K562 (cell line): ENCODE measurements at regions not wholly inside any gene's neighbourhood (a gene's known extent, or its start where the extent isn't known, plus 50 kb on each side); places are given as distances from the start of the nearest gene placed in this dataset.

Experiments
- ATAC-seq: fragments of 200-7000 bp; cut with Tn5 transposase; 3 replicates; pipeline ENCODE4 v1.9.1; 2020; ENCODE audit warnings: moderate library complexity
- BruUV-seq: library from RNA; stranded (reverse); fragments of 400-500 nt; replicated peaks from 2 replicates; lab custom pipeline; 2021; lab: Mats Ljungman, UMichigan
- CTCF ChIA-PET: fragments of 300-600 bp; formaldehyde crosslinking; extraction: SDS; loops from one replicate; lab custom pipeline; 2021; ENCODE audit warnings: low intra/inter-chr PET ratio; lab: Yijun Ruan, JAX
- POLR2A ChIA-PET: fragments of 300-600, 350-650 bp; sonication (Branson Sonifier 250); formaldehyde crosslinking; extraction: SDS; loops from one replicate; lab custom pipeline; 2021; ENCODE audit warnings: antibody characterized with exemption, inconsistent platforms; lab: Yijun Ruan, JAX
- DNase-seq, 4 experiments: peaks; one replicate each; pipeline versions ENCODE4 v3.0.0 to v3.0.0-alpha.2; 2011 to 2018; ENCODE audit warnings: low spot score in 3 of 4, mixed read lengths in 3 of 4; ENCODE audit errors: extremely low read depth in 1 of 4
- FAIRE-seq: peaks from 2 replicates; lab custom pipeline; 2011; peaks lifted over from hg19 to GRCh38; lab: Jason Lieb, UNC
- H2AFZ ChIP-seq: 2 replicates; pipeline ENCODE4 v1.6.0; 2011; ENCODE audit warnings: low read depth, low read length, control low read depth, inconsistent platforms
- H3K27ac ChIP-seq: fragments of 200-600 bp; 3 replicates; pipeline ENCODE4 v1.8.0; 2011; ENCODE audit warnings: low read depth, mild to moderate bottlenecking, control low read depth, inconsistent platforms, low read length, moderate library complexity, mixed read lengths; ENCODE audit errors: extremely low read depth
- H3K27me3 ChIP-seq, 2 experiments: fragments of 300-600 bp in 1 of 2; 2 replicates in 1 of 2; 3 replicates in 1 of 2; pipeline versions ENCODE4 v1.6.0 to v1.8.0; 2011; ENCODE audit warnings: inconsistent platforms in 2 of 2, low read length in 2 of 2, mild to moderate bottlenecking in 1 of 2, mixed read lengths in 1 of 2, moderate library complexity in 1 of 2; ENCODE audit not compliant: control insufficient read depth in 2 of 2, insufficient read depth in 2 of 2
- H3K36me3 ChIP-seq: fragments of 300-600 bp; 3 replicates; pipeline ENCODE4 v1.8.0; 2011; ENCODE audit warnings: mild to moderate bottlenecking, low read length, inconsistent platforms; ENCODE audit not compliant: control insufficient read depth, insufficient read depth
- H3K4me1 ChIP-seq, 2 experiments: fragments of 200-600 bp in 1 of 2; replicated peaks in 1 of 2; 2 replicates in 1 of 2; 3 replicates in 1 of 2; pipeline versions ENCODE4 v1.5.1 to v1.8.0; 2011; ENCODE audit warnings: inconsistent platforms in 2 of 2, low read length in 2 of 2, mild to moderate bottlenecking in 1 of 2, mixed read lengths in 1 of 2, moderate library complexity in 1 of 2; ENCODE audit not compliant: control insufficient read depth in 2 of 2, insufficient read depth in 2 of 2
- H3K4me2 ChIP-seq: 2 replicates; pipeline ENCODE4 v1.6.1; 2011; ENCODE audit warnings: low read length, control low read depth, inconsistent platforms, mixed read lengths; ENCODE audit not compliant: insufficient read depth
- H3K4me3 ChIP-seq: fragments of 200-600 bp; sonication (generic), shearing (Covaris generic); 2 replicates; pipeline ENCODE4 v1.5.1; 2016; ENCODE audit warnings: control low read depth, inconsistent platforms
- H3K79me2 ChIP-seq: fragments of 200-600 bp; 3 replicates; pipeline ENCODE4 v1.8.0; 2011; ENCODE audit warnings: low read length, inconsistent platforms; ENCODE audit not compliant: control insufficient read depth, insufficient read depth
- H3K9ac ChIP-seq, 2 experiments: 2 replicates each; pipeline versions ENCODE4 v1.6.0 to v1.6.1; 2011; ENCODE audit warnings: low read depth in 2 of 2, low read length in 2 of 2, control low read depth in 1 of 2, inconsistent platforms in 1 of 2, mild to moderate bottlenecking in 1 of 2, mixed read lengths in 1 of 2; ENCODE audit not compliant: insufficient read depth in 1 of 2
- H3K9me1 ChIP-seq: one replicate; pipeline ENCODE4 v1.6.0; 2011; ENCODE audit warnings: inconsistent platforms, mild to moderate bottlenecking, low read length, moderate library complexity; ENCODE audit not compliant: control insufficient read depth, insufficient read depth
- H3K9me3 ChIP-seq: replicated peaks from 2 replicates; pipeline ENCODE4 v1.5.1; 2011; ENCODE audit warnings: low read depth, low read length, inconsistent platforms; ENCODE audit not compliant: control insufficient read depth, insufficient read depth
- H4K20me1 ChIP-seq: replicated peaks from 2 replicates; pipeline ENCODE4 v1.6.1; 2011; ENCODE audit warnings: low read length, inconsistent platforms, mixed read lengths; ENCODE audit not compliant: control insufficient read depth, insufficient read depth
- ATF1 ChIP-seq, 2 experiments: fragments of 450-650 bp in 1 of 2; IDR thresholded peaks; 2 replicates each; pipeline ENCODE4 v1.6.1; 2016; ENCODE audit warnings: missing compliant biosample characterization in 1 of 2, missing genetic modification characterization in 1 of 2
- ATF4 ChIP-seq: fragments of 450-650 bp; formaldehyde crosslinking; IDR thresholded peaks from 2 replicates; pipeline ENCODE4 v1.4.0; 2022; ENCODE audit warnings: mild to moderate bottlenecking, moderate library complexity
- CEBPG ChIP-seq, 3 experiments: fragments of 200-800 bp in 1 of 3; sonication (Bioruptor generic) in 1 of 3; sonication (generic) in 1 of 3; formaldehyde crosslinking in 1 of 3; IDR thresholded peaks in 2 of 3; conservative IDR thresholded peaks in 1 of 3; 2 replicates each; pipeline versions ENCODE4 v1.6.1 to v1.8.0; 2016 to 2022; ENCODE audit warnings: missing compliant biosample characterization in 2 of 3, missing genetic modification characterization in 2 of 3, mild to moderate bottlenecking in 1 of 3, missing genetic modification reagents in 1 of 3
- ELF2 ChIP-seq: fragments of 250-450 bp; sonication (Bioruptor Pico); IDR thresholded peaks from 2 replicates; pipeline ENCODE4 v1.5.0; 2021; ENCODE audit warnings: mild to moderate bottlenecking
- HLTF ChIP-seq: fragments of 450-650 bp; IDR thresholded peaks from 2 replicates; pipeline ENCODE4 v1.6.1; 2016
- KLF16 ChIP-seq: IDR thresholded peaks from 2 replicates; pipeline ENCODE4 v1.6.1; 2016; ENCODE audit warnings: antibody characterized with exemption
- NCOA4 ChIP-seq: fragments of 450-650 bp; IDR thresholded peaks from 2 replicates; pipeline ENCODE4 v1.6.1; 2018; ENCODE audit warnings: mild to moderate bottlenecking; ENCODE audit not compliant: partially characterized antibody
- NELFE ChIP-seq: IDR thresholded peaks from 2 replicates; pipeline ENCODE4 v1.6.1; 2011; ENCODE audit warnings: mild to moderate bottlenecking; ENCODE audit not compliant: insufficient read depth, insufficient read length
- NFRKB ChIP-seq: fragments of 450-650 bp; IDR thresholded peaks from 2 replicates; pipeline ENCODE4 v1.6.1; 2016; ENCODE audit warnings: low read depth
- RUNX1 ChIP-seq: sonication (generic); IDR thresholded peaks from 2 replicates; pipeline ENCODE4 v1.6.1; 2016; ENCODE audit warnings: antibody characterized with exemption, low read depth
- SMC3 ChIP-seq: conservative IDR thresholded peaks from 2 replicates; pipeline ENCODE4 v1.6.1; 2011; ENCODE audit warnings: low read depth, low read length, improper control_type of control experiment; ENCODE audit not compliant: insufficient read depth
- TAF1 ChIP-seq: IDR thresholded peaks from 2 replicates; pipeline ENCODE4 v1.6.1; 2011; ENCODE audit warnings: mild to moderate bottlenecking, low read length, moderate library complexity; ENCODE audit not compliant: insufficient read depth, control insufficient read depth, severe bottlenecking; ENCODE audit errors: extremely low read depth
- ZBTB49 ChIP-seq: sonication (generic); formaldehyde crosslinking; IDR thresholded peaks from 2 replicates; pipeline ENCODE4 v1.8.0; 2022; ENCODE audit warnings: missing genetic modification reagents, mild to moderate bottlenecking, borderline replicate concordance
- ZNF274 ChIP-seq: IDR thresholded peaks from 2 replicates; pipeline ENCODE4 v1.6.1; 2011; ENCODE audit warnings: low read depth, mild to moderate bottlenecking, low read length, moderate library complexity, borderline replicate concordance
- WGBS: fragments of 100-300 bp; shearing (Covaris generic); methylation state at CpG from one replicate; pipeline ENCODE4 v1.1.6; 2016; ENCODE audit warnings: low coverage, mixed read lengths; ENCODE audit not compliant: insufficient coverage; ENCODE audit errors: missing lambda C conversion rate; 5-methylcytosine and 5-hydroxymethylcytosine counted together
- in situ Hi-C: fragments of 300-500 bp; cut with MboI; formaldehyde crosslinking; loops from 4 replicates; pipeline ENCODE4 v1.15.0; 2018; ENCODE audit warnings: inconsistent platforms, mixed read lengths
- intact Hi-C: fragments of 100-400 bp; cut with micrococcal nuclease; formaldehyde crosslinking; loops from 2 replicates; pipeline ENCODE4 v1.14.2; 2022

GRCh38 chr9:109934857-109935215, 154.8 kb downstream of the PALM2AKAP2 start (continued):
- TF ChIP-seq NELFE (no peak), SMC3 (no peak)

- H3K4me1 ChIP-seq, result no peaks in the 10 kb centered on the region
- DNase-seq (no peak), ATAC-seq (no peak), FAIRE-seq (no peak)
- no peaks in the 10 kb centered on the region for H3K9me3 ChIP-seq
- ChIA-PET CTCF (no interaction called here), POLR2A (interaction anchor here (0.8 kb wide), 1 partner anchor 1756 kb away, joined by 3 read pairs; no protein-coding TSS in a partner anchor)
- in situ Hi-C loops, result no loop called here
- intact Hi-C loops, result no loop called here
- 0% methylated on average over 1 of the region's 1 CpG for WGBS
- no peak overlapping the region for H3K27ac ChIP-seq
- no peak overlapping the region for H2AFZ ChIP-seq
- H3K79me2 ChIP-seq, result no peaks in the 10 kb centered on the region
- H3K9ac ChIP-seq, result no peak overlapping the region
- no peak overlapping the region for H3K4me3 ChIP-seq
- H3K4me2 ChIP-seq, result no peak overlapping the region
- no peaks in the 10 kb centered on the region for H4K20me1 ChIP-seq
- H3K9me1 ChIP-seq, result no peaks in the 10 kb centered on the region
- BruUV-seq, result no TSS peak
- no peaks in the 10 kb centered on the region for H3K36me3 ChIP-seq
- peaks cover 0 to 7% of the 10 kb centered on the region in 2 experiments; a peak in 2 of 5 replicates for H3K27me3 ChIP-seq
- TF ChIP-seq ZBTB49 (CRISPR knock-in tag) (no peak), ZNF274 (no peak), NCOA4 (no peak), ATF1 (CRISPR knock-in tag; IDR thresholded peaks at IDR 0.05) (no peak), ATF1 (tag; IDR thresholded peaks at IDR 0.05) (no peak), TAF1 (no peak), HLTF (no peak), KLF16 (no peak), CEBPG (CRISPR knock-in tag; IDR thresholded peaks at IDR 0.05) (no peak), CEBPG (tag; conservative IDR thresholded peaks at IDR 0.05 in 1 of 2, IDR thresholded peaks at IDR 0.05 in 1 of 2) (no peak), NFRKB (no peak), ATF4 (CRISPR knock-in tag) (no peak), ELF2 (CRISPR knock-in tag) (no peak), RUNX1 (no peak)
Measured at GRCh38 chr9:109935406-109936087, 155.5 kb downstream of the PALM2AKAP2 start.
